HG03066 (cell line): ENCODE measurements at regions not wholly inside any gene's neighbourhood (a gene's known extent, or its start where the extent isn't known, plus 50 kb on each side); places are given as distances from the start of the nearest gene placed in this dataset.

ENCODE experiments used
- ATAC-seq: cut with Tn5 transposase; IDR thresholded peaks from one replicate; pipeline ENCODE4 v1.9.1; 2021; ENCODE audit warnings: low read depth; ENCODE audit not compliant: unreplicated experiment

DNA sequence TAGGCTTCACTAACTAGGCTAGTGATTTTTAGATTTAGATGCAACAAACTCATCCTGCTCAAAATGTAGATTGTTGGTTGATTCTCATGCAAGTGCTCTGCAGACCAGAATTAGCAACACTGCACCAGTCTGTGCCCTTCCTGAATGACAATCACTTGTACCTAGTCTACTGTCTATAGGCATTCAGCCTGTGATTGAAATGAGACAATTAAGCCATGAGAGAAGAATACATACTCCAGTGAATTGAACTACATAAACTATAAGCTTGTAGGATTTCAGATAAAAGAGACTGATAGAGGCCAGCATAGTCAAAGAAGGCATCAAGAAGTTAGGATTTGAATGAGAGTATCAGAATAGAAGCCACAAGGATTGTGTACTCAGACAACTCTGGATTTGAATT, 138.3 kb upstream of the NRXN1 start:
- no peak for ATAC-seq

DNA sequence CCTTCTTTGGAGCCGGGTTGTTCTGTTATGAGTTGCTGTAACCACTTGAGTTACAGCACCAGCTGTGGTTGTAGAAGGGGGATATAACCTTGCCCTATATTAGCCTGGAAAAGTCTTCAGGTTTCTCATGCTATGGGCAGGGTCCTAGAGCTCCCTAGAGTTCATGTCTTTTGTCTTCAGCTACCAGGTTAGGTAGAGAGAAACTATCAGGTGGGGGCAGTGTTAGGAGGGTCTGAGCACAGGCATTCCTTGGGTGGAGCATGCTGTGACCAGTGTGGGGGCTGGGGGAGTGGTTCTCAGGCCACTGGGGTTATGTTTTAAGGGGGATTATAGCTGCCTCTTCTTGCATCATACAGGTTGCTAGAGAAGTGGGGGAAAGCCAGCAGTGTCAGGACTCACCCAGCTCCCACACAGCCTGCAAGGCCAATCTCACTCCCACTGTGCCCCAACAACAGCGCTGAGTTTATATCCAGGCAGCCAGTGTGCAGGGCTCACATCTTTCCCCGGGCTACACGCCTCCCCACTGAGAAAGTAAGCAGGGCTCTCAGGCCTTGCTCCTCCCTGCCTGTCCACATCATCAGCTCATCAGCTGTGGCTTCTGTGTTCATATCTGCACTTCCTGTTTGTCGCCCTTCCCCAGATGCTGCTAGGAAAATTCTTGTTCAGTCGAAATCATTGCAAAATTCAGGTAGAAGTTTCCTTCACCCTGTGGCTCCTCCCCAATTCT, 133.8 kb upstream of the NRXN1 start:
- ATAC-seq: no peak

DNA sequence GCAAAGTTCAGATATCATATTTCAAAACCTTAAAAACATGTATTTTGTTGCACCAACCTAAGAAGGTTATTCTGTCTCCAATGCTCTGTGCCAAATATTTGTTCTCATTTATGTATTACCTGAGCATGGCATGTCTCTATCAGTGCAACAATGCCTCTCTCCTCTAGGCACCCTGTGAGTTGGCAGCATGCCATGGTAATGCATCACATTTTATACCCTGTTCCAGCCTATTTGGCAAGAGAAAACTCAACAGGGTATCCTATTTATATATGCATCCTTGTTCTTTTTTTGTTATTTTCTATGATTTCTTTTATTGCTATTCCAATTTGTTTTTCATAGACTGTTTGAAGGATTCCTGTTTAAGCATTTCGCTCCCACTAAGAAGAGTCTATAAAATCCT, 126.3 kb upstream of the NRXN1 start:
- ATAC-seq: no peak

DNA sequence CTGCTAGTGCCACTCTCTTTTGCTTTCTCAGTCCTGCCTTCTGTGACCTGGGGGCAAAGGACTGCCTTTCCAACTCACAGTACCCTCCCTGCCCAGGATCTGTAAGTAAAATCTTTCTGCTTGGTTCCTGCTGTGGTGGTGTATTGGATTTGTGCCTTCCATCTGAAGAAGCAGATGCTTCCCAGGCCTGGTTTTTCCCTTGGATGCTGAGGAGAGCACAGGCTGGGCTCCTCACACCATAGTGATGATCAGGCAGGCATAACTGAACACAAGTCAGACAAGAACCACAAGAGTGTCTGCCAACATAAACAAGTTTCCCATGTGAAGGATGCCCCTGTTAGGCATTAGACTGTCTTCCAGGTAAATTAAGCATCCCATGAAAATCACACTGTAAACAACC, 121.3 kb upstream of the NRXN1 start:
- ATAC-seq: no peak

DNA sequence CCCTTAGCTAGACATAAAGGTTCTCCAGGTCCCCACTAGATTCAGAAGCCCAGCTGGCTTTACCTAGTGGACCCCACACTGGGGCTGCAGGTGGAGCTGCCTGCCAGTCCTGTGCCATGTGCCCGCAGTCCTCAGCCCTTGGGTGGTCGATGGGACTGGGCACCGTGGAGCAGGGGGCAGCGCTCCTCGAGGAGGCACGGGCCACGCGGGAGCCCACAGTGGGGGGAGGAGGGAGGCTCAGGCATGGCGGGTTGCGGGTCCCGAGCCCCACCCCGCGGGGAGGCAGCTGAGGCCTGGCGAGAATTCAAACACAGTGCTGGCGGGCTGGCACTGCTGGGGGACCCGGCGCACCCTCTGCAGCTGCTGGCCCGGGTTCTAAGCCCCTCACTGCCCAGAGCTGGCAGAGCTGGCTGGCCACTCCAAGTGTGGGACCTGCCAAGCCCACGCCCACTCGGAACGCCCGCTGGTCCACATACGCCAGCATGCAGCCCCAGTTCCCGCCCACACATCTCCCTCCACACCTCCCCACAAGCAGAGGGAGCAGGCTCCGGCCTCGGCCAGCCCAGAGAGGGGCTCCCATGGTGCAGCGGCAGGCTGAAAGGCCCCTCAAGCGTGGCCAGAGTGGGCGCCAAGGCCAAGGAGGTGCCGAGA, 119.7 kb upstream of the NRXN1 start:
- no peak for ATAC-seq

DNA sequence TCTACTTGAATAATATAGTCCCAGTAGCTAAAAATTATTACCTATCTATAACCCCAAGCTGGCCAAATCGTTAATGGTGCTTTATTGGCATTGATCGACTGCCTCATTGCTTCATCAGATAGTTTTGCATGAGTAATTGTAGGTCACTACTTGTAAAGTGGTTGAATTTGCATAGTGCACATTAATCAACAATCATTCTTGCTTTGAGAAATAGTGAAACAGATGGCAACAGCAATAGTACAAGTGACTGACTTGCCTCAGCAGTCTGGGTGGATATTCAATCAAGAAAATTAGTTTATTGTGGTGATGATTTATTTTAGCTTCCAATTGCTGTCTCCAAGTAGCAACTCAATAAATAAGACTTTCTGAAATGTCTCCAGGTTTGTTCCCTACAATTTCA, 117.8 kb upstream of the NRXN1 start:
- no peak for ATAC-seq

DNA sequence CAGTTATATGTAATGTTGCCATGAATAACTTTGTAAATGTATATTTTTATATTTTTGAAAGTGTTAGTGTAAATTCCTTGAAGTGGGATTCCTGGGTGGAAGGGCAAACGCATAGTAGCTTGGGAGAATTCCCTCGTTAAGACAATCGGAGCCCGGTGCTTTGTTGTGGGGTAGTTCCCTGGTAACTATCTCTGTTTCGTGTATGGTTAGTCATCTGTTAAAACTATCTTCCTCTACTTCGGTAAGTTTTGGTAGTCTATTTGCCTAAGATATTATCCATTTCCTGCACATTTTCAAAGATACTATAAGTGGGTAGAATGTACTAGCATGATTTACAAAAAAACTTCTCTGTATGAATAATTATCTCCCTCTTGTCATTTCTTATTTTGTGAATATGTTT, 113.8 kb upstream of the NRXN1 start:
- no peak for ATAC-seq

DNA sequence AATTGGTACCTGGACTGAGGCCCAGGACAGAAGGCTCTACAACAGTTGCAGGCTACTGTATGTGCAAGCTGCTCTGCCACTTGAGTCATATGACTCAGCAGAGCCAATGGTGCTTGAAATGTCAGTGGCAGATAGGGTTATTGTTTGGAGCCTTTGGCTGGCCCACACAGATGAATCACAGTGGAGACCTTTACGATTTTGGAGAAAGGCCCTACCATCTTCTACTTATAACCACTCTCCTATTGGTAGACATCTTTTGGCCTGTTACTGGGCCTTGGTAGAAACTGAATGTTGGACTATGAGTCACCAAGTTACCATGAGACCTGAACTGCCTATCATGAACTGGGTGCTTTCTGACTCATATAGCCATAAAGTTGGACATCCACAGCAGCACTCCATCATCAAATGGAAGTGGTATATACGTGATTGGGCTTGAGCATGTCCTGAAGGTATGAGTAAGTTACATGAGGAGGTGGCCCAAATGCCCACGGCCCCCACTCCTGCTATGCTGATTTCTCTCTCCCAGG, 88.9 kb upstream of the NRXN1 start:
- no peak for ATAC-seq

DNA sequence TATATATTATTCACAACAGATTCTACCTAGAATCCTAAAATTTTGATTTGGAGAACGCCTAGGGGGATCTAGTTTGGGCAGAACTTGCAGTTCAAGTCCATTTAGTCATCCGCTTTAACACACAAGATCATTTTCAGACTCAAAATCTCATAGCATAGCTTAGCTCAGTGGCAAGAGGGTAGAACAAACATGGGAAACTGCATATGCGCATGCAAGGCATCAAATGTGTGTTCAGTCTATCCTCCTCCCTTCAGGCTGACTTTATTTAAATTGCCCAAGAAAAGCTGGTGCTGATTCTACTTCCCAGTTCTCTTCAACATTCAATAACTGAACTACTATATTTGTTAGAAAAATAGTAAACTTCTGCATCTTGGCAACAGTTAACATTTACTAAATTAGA, 79.6 kb upstream of the NRXN1 start:
- ATAC-seq: no peak

DNA sequence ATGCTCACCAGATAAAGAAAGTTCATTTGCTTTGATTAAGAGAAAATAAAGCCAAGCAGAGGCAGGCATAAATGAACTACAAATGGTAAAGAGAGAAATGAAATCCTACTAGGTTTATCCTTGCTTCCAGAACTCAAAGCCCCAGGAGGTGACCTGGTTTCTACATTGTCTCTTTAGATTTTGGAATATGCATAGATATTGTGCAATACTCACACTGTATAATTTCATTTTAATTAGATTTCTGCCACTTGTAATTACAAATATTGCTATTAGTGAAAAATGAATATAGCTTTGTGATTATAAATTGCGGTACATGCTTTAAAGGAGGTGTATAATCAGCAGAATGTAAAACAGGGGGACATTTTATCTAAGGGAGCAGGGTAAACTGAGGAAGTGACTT, 76.9 kb upstream of the NRXN1 start:
- no peak for ATAC-seq

DNA sequence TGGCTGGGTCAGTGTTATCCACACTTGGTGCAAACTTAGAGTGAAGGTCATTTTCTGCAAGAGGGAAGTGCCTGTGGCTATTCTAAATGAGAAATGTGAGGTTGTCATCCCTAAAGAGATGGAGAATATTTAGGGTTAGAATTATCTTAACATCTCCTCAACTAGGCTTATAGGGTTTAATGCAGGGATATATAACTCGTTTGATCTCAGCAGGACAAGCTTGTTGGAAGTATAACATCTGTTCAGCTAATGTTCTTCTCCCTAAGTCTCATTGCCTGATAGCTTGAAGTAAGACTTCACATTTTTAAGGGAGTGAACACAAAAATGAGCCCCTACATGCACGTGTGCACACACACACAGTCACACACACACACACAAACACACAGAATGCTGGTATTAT, 75.9 kb upstream of the NRXN1 start:
- ATAC-seq: no peak

DNA sequence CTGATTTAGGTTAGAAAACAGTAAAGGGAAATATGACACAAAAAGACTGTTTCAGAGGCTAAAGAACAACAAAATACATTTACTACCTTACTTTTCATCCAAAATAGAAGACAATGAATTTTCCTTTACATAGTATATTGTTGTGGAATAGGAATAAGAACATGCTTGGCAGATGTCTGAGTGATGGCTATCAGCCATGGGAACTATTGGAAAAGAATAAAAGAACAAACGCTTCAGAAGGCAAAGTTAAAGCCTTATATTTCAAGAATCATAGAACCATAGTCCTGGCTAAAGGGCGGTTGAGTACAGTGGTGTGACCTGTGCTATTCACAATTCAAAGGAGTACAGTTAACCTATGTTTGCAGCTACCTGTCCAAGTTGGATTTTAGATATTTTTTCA, 73.9 kb upstream of the NRXN1 start:
- ATAC-seq: no peak

DNA sequence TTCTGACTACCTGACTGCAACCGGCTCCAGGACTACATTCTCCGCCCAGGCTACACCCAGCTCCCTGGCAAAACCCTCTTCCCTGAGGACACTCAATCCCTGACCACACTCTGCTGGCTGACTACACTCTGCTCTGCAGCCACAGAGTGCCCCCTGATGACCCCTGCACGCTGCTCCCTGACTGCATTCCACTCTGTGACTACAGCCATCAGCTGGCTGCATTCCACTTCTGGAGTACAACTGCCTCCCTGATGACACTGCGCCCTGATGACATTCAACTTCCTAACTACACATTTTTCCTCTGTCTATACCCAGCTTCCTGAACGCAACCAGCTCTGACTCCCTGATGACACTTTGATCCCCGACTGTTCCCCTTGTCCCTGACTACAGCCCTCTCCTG, 71.3 kb upstream of the NRXN1 start:
- no peak for ATAC-seq

DNA sequence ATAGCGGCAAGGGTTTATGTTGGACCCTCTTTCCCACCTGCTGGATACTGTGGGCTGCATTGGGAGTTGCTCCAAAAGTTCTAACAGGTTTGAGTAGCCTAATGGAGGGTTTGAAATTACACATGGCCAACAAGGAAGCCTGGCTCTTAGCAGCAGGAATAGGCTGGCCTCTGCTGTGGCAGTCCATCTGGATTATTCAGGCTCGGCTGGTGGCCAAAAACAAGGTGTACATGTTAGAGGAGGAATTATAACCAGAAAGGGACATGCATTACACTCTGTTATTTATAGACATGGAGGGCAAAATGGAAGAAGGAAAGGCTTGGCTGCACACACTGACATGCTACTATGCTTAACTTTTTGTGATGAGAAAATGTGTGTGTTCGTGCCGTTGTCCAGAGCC, 61.1 kb upstream of the NRXN1 start:
- ATAC-seq: no peak

DNA sequence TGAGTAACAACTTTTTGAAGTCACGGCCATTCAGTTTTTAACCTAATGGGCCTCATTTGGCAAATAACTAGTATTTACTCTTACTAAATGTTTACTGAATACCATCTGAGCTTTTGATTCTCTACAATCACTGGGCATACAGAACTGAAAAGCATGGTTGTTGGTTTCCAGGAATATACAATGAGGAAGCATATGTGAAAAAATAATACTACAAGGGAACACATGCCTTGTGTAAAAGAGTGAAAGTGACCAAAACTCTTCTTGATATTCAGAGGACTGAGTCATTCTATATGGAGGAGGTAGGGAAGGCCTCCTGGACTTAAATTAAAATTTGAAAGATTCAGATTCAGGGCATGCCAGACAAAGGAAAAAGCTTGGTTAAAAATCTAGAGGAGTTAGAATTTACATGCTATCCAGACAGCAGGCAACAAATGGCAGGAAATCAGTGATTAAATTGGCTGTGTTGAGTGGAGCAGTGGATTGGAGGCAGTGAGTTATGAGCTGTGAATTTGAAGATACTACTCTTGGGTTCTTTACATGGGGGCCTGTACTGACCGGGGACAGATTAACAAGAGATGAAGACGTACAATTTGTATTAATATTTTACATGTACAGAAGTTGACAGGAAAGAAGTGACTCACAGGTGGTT, 53.6 kb upstream of the NRXN1 start:
- ATAC-seq: no peak

DNA sequence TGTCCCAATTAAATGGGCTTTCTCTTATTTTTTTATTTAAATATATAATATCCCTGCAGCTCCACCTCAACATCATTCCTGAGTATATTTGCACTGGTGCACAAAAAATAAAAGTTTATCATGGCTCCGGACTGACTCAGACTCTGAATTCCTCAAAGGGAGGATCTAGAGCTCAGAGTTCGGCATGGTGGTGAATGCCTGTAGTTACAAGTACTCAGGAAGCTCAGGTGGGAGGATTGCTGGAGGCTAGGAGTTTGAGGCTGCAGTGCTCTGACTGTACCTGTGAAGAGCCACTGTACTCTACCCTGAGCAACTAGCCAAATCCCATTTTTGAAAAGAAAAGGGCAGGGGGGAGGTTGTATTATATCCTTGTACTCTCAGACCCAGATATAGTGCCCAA, 52.8 kb upstream of the NRXN1 start:
- no peak for ATAC-seq
